Right ventricle myocardium inferior (tissue), 1 donor: ENCODE measurements at regions not wholly inside any gene's neighbourhood (a gene's known extent, or its start where the extent isn't known, plus 50 kb on each side); places are given as distances from the start of the nearest gene placed in this dataset. TPM values are rescaled to one million over a fixed set of nuclear protein-coding genes. Genes with fewer than 3 reads are reported as not detected.

Source experiments
- ATAC-seq: fragments of 200-7000 bp; cut with Tn5 transposase; one replicate; pipeline ENCODE4 v1.9.1; 2020; ENCODE audit warnings: mild to moderate bottlenecking, moderate library complexity
- DNase-seq: peaks from one replicate; pipeline ENCODE4 v3.0.0; 2021; ENCODE audit errors: missing footprints
- intact Hi-C: fragments of 100-400 bp; cut with DNase I; formaldehyde crosslinking; loops from one replicate; pipeline ENCODE4 v1.11.0; 2022
- microRNA-seq: library from miRNA; unstranded; fragments of <30 nt; microRNA quantifications from one replicate; pipeline ENCODE4 v1.2.0, GENCODE V29; 2020
- donor health status: DM: no; HTN: yes; CAD: no; lungs with severe emphysema.

DNA sequence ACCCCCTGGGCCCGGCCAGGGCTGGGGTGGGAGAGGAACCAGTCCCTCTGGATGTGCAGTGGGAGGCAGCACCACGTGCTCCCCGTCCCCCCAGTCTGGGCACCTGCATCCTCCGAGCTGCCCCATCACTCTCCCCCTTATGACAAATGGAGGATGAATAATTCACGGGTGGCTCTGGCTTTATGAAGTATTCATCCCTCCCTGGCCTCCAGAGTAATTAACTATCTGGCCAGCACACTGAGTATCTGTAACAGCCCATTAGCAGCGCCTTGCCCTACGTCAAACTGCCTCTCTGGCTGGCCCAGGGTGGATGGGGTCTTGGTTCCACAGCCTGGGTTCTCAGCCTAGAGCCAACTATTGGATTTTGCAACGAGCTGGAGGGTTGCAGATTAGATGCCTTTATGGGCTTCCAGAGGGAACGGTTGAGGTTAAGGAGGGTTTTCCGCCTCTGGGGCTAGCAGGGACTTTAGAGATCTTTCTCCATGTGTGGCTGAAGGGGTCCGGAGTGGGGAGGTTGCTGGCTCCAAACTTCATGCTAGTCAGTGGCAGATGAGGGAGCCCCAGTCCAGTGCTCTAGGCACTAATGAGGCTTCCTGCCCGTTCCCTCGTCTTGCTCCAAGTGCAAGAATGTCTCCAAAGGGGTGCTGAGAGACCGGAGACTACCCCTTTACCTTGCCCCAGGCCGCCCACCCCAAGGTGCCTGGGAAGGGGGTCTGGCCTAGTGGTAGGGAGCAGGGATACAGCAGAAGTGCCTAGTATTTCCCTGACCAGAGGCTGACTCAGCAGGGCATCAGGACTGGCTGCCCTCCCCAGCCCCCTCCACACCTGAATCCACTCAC is 53.5 kb upstream of the MLN start:
- DNase-seq (no peak), ATAC-seq (no peak)
- intact Hi-C loops: no loop called here

DNA sequence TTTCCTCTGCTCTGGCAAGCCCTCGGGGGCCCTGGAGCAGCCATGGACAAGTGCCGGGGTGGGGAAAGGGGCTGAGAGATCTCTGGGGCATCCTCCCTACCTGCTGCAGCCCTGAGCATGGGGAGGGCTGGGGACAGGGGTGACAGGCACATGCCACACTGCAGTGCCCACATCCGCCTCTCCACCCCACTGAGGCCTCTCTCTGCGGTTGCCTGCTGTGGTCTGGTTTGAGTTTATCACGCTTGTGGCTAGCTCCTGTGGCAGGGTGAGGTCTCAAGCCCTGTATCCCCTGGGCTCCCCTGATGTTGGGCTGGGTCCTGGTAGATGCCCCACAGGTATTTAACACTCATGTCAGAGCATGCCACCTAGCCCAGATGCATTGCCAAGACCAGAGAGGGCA is 52.9 kb upstream of the MLN start:
- DNase-seq: no peak
- ATAC-seq: no peak
- intact Hi-C loops: no loop called here

DNA sequence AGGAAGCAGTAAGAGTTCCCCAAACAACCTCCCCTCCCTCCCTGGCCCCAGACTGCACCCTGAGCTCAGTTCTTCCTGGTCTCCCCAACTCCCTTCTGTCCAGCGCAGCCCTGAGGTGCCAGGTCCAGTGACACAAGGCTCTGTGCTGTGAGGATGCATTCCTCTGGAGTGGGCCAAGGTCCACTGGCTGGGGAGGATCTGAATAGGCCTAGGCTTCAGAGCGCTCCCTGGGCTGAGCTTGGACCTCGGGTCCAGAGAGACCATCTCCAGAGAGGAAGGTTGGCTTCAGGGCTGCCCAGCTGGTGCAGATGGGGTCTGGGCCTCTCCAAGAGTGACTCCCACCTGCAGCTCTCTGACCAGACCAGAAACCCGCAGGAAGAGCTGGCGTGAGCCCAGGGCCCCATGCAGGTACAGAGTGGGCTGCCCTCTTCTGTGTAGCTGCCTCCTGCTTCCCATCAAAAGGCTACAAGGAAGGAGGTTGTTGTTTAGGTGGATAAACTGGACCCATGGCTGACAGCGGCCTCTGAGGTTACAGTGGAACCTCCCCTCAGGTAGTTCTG is 52.3 kb upstream of the MLN start:
- no peak for ATAC-seq
- peak; percentile 43 for DNase-seq
- intact Hi-C loops: no loop called here

DNA sequence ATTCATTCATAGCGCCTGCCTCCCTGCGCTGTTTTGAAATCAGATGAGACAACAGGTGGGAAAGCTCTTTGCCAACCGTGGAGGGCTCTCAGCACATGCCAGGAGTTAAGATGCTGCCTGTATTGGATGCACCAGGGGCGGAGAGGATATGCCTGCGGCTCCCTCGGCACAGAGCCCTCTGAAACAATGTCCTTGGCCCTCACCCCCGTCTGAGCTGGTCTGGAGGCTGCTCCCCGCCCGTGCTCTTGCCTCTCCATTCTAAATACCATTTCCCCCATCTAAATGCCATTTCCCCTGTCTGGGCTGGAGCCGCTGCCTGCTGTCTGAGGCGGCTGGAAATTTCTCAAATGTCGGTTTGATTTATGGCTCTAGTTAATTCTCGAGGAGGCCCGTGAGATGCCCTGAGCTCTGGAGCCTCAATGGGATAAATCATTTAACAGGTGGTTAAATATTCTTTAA is 50.8 kb upstream of the MLN start:
- intact Hi-C loops: no loop called here
- ATAC-seq: no peak
- DNase-seq: peak; percentile 46

DNA sequence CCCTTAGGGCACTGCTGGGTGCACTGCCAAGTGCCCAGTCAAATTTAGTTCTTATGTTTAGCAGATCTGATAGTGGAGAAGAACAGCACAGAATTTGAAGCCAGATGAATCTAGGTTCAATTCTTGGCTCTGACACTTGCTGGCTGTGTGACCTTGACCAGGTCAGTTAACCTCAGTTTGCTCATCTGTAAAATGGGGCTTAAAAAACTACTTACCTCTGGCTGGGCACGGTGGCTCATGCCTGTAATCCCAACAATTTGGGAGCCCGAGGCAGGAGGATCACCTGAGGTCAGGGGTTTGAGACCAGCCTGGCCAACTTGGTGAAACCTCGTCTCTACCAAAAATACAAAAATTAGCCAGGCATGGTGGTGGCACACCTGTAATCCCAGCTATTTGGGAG is 49.9 kb upstream of the MLN start:
- intact Hi-C loops: no loop called here
- ATAC-seq: no peak
- no peak for DNase-seq

Small RNAs in the stretch of these regions (microRNA-seq; reads per million reads assigned to microRNA genes)
- gene MIR7159: not detected
